M059J (cell line): ENCODE measurements at regions not wholly inside any gene's neighbourhood (a gene's known extent, or its start where the extent isn't known, plus 50 kb on each side); places are given as distances from the start of the nearest gene placed in this dataset.
"Not testable (repeated sequence)": the region's sequence is repeated elsewhere in the genome, so short reads cannot be mapped to it uniquely, and the experiment has no call there.

Experiments used
- DNase-seq: peaks from one replicate; pipeline ENCODE4 v3.0.0-alpha.2; 2012; ENCODE audit warnings: low read depth

GRCh38 chr13:104657196-104657595, 1591.0 kb upstream of the SLC10A2 start:
- DNase-seq, result no peak

GRCh38 chr13:104650431-104650830, 1584.2 kb upstream of the SLC10A2 start:
- DNase-seq, result no peak

DNA sequence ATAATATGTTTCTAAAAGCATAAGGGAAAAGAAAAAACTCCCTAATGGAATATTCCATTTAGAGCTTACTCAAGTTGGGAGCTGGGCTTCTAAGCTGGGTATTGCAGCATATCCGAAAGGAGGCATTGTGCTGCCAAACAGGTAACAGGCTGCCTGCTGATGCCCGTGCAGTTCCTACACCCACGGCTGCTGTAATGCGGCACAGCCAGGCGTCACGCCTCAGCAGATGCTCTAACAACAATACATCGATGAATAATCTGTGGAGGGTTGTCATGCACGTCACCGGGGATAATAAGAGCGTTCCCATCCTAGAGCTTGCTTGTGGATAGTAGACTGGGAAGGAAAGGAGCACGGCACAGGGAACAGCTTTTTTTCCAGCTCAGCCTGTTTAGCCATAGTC, 1582.1 kb upstream of the SLC10A2 start:
- DNase-seq, result no peak

DNA sequence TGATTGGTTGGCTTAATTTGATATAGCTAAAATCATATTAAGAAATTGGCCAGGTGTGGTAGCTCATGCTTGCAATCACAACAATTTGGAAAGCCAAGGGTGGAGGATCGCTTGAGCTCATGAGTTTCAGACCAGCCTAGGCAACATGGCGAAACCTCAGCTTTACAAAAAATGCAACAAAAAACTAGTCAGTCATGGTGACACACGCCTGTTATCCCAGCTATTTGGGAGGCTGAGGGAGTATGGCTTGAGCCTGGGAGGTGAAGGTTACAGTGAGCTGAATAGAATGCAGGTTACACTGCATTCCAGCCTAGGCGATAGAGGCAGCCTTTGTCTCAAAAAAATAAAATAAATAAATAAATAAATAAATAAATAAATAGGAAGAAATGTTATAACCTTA, 1579.6 kb upstream of the SLC10A2 start:
- no peak for DNase-seq

GRCh38 chr13:104641309-104641708, 1575.1 kb upstream of the SLC10A2 start:
- peak; percentile 70 for DNase-seq

GRCh38 chr13:104635879-104636278, 1569.7 kb upstream of the SLC10A2 start:
- DNase-seq, result no peak

- no peak for DNase-seq
Observed at GRCh38 chr13:104634016-104634415, 1567.8 kb upstream of the SLC10A2 start.

DNA sequence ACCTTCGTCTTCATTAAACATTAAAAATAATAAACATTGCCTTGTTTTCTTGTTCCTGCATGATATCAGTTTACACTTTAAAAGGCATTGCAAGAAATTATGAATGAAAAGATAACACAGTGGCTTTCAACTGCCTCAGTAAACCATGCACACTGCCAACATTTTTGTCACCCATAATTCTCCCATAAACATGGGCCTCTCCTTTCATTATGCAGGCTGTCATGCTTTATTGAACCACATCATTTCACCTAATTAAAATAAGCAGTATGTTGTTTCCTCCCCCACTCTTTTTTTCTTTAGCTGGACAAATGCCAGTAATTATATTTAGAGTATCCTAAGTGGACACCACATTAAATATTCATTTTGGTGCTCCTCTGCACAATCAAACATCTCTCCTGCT, 1566.5 kb upstream of the SLC10A2 start:
- DNase-seq, result no peak

DNA sequence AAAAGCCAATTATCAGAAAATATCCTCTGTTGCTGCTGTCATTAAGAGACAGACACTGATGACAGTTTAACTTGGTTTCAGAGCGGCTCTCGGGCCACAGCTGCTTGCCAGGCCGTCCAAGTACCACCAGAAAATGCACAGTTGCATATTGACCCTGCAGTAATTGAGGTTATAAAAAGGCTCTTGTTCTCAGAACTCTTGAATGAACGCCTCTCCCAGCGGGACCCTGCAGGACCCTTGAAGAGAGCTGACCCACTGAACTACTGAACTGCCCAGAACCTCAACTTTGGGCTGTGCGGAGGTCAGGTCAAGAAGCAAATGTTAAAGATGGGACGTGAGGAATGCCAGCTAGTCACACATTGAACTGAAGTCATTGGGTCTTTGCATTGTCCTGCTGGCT, 1559.0 kb upstream of the SLC10A2 start:
- peak; percentile 0 for DNase-seq

GRCh38 chr13:104616990-104617389, 1550.8 kb upstream of the SLC10A2 start:
- DNase-seq, result no peak

- DNase-seq, result no peak
Observed at GRCh38 chr13:104614361-104615145, 1548.3 kb upstream of the SLC10A2 start.

DNA sequence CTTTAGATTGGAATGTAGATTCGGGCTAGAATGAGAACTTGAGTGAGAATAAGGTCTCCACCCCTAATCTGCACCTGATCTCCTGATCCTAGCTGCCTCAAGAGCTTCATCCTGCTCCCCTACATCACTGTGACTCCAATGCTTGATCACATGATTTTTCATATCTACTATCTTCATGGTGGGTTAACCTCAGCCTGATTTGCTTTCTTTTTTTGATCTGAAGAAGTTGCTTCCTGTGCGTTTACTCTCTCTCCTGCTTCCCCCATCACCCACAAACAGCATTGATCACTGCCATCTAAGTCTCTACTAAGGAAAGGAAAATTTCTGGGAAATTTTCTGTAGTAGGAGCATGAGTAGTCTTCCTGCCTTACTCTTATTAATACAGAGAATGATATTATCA, 1542.1 kb upstream of the SLC10A2 start:
- DNase-seq, result no peak

DNA sequence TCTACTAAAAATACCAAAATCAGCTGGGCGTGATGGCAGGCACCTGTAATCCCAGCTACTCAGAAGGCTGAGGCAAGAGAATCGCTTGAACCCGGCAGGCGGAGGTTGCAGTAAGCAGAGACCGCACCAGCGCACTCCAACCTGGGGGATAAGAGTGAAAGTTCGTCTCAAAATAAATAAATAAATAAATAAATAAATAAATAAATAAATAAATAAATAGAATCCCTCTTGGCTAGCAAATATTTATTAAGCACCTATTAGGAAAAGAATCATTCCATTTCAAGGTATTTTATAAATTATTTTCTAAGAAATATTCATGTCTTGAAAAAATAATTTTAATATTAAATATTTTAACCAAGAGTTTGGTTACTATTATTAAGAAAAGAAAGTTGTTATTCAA, 1539.2 kb upstream of the SLC10A2 start:
- DNase-seq, result not testable (repeated sequence)

DNA sequence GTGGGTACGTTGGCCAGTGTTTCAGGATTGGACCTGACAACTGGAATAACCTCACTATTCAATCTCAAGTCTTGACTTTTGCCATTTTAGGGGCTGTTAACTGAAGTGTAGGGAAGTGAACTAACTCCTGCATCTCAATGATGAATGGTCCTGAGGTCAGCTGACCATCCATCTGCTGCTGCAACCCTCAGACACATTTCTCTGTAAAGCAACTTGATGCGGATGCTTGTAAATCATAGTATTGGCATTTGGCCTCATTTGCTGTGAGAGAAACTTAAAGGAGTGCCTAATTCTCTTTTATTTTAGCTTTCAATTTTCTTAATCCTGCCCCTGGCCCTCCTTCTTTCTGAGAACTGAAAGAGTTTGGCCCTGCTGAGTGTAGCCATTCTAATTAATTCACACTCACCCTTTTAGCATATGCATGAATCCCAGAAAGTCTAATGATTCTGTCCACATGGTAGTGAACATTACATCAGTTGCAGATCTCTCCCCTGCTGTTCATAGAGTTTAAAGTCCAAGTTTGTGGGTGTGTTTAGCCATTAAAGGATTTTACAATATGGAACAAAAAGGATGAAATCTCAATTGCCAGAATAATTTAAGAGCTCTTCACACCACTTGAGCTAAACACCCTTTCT, 1531.4 kb upstream of the SLC10A2 start:
- DNase-seq, result no peak

DNA sequence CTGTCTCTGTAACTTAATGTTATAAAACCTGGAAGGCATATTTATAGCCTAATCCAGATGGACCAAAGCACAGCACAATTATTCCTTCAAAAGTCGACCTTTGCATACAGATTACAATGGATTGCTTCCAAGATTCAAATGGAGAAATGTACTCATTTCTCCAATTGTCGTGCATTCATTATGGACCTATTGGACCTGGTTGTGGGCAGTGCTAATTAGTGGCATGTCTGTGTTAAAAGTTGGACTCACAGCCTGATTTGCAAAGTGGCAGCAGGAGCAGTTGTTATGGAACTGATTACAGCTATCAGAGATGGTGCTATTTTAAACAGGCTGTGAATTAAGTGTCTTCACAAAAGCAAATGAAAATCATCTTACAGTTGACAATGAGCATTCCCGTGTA, 1529.3 kb upstream of the SLC10A2 start:
- no peak for DNase-seq

- no peak for DNase-seq
Observed at GRCh38 chr13:104594806-104595205, 1528.6 kb upstream of the SLC10A2 start.

DNA sequence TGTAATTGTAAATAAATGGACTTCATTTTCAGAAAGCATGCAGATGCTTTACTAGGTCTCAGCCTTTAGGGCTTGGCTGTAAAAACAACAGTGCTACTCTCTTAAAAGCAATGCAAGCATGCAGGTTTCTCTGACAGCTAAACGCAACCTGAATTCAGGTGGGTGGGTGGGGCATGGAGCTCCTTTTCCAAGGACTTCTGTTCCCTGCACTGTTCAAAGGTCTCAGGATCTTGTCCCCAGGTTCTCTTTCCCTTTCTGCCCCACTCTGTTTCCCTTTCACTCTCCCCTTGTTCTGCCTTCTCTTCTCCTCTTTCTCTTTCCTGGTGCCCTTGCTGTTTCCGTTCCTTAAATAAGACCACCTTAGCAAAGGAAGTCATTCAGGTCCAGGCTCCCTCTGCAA, 1527.5 kb upstream of the SLC10A2 start:
- DNase-seq, result no peak

GRCh38 chr13:104593251-104593576, 1527.0 kb upstream of the SLC10A2 start:
- no peak for DNase-seq

DNA sequence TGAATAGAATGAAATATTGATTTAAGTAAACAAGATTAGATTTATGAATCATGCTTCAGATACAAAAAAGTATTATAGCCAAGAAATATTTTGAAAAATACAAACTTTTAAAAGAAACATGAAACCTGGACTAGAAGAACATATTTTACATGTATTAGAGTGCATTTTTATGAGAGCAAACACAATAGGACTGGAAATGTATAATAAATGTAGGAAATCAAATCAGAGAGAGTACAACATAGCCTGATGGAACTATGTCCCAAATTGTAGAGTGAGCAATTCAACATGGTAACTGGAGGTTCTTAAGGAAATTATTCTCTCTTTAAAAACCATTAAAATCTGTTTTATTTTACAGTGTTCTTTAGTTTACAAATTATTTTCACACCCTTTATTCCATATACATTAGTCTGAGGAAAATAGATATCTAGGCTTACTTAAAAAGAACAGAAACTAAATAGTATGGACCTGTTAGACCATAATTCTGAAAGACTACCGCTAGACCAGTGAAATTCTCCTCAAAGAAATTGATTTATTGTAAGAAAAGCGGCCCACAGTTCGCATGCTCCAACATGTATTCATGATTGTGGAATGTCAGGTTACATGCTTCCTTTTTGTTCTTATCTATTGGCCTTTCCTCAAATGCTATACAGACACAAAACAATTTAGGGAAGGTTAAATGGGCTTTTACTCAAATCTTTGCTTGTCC, 1526.5 kb upstream of the SLC10A2 start:
- DNase-seq, result no peak

DNA sequence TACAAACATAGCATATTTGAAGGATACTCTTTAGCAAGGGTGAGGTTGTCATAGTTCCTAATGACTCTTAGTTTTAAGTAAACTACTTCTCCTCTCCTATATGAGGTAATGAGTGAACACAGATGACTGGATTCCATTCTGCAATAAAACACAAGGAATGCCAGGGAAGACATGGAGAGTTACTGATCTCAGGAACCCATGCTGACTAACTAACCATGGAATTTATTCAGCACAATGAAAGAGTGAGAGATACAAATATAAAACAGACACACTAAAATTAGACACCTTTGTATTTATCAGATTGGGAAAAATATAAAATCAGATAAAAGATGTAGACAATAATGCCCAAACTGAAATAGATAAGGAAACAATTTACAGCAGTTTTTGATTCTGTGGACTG, 1525.9 kb upstream of the SLC10A2 start:
- DNase-seq, result peak; percentile 85

GRCh38 chr13:104586051-104586746, 1520.0 kb upstream of the SLC10A2 start:
- DNase-seq, result peak; percentile 79

GRCh38 chr13:104584481-104584880, 1518.3 kb upstream of the SLC10A2 start:
- no peak for DNase-seq

DNA sequence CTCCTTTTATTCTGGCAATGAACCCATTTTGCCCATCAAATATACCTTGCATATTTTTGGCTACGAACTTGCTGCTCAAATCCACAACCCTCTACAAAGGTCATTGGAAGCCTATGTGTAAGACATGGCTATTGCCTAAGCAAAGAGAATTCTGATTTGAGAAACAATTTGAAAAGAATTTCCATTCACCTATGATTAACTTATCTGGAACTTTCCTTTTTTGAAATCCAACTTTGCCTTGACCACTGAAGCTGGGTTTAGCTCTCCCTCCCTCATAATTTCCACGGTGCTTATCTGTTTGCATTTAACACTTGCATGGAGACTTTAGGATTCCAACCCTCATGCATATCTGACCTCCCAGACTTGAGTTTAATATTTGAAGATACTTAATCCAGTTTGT, 1514.7 kb upstream of the SLC10A2 start:
- DNase-seq, result no peak
